Hepatocyte (in vitro differentiated cells): ENCODE measurements at regions not wholly inside any gene's neighbourhood (a gene's known extent, or its start where the extent isn't known, plus 50 kb on each side); places are given as distances from the start of the nearest gene placed in this dataset.
A peak's percentile ranks its signal among the peaks of the same experiment; 100 is the strongest.

Experiments used
- DNase-seq: peaks from one replicate; pipeline ENCODE4 v3.0.0-alpha.2; 2016; ENCODE audit warnings: low spot score
- H2AFZ ChIP-seq: fragments of 200-600 bp; sonication (generic); 2 replicates; pipeline ENCODE4 v1.6.0; 2016; ENCODE audit warnings: antibody characterized with exemption, mild to moderate bottlenecking
- H3K27ac ChIP-seq: fragments of 200-600 bp; sonication (generic); 2 replicates; pipeline ENCODE4 v1.5.1; 2016; ENCODE audit warnings: mild to moderate bottlenecking
- H3K27me3 ChIP-seq: fragments of 200-600 bp; sonication (generic); 2 replicates; pipeline ENCODE4 v1.6.1; 2016
- H3K36me3 ChIP-seq: fragments of 200-600 bp; sonication (generic); replicated peaks from 2 replicates; pipeline ENCODE4 v1.5.1; 2016; ENCODE audit warnings: low read depth; ENCODE audit not compliant: insufficient read depth
- H3K4me1 ChIP-seq: fragments of 200-600 bp; sonication (generic); 2 replicates; pipeline ENCODE4 v1.5.1; 2016; ENCODE audit warnings: mild to moderate bottlenecking, moderate library complexity; ENCODE audit not compliant: insufficient read depth
- H3K4me2 ChIP-seq: fragments of 200-600 bp; sonication (generic); 2 replicates; pipeline ENCODE4 v1.6.0; 2016
- H3K4me3 ChIP-seq: fragments of 200-600 bp; sonication (generic); 2 replicates; pipeline ENCODE4 v1.5.1; 2016; ENCODE audit warnings: mild to moderate bottlenecking
- H3K79me2 ChIP-seq: fragments of 200-600 bp; sonication (generic); 2 replicates; pipeline ENCODE4 v1.6.0; 2017; ENCODE audit warnings: mild to moderate bottlenecking
- H3K9me2 ChIP-seq: fragments of 200-600 bp; sonication (generic); replicated peaks from 2 replicates; pipeline ENCODE4 v1.6.0; 2017; ENCODE audit warnings: mild to moderate bottlenecking; ENCODE audit not compliant: insufficient read depth
- H3K9me3 ChIP-seq: fragments of 200-600 bp; sonication (generic); 2 replicates; pipeline ENCODE4 v1.5.1; 2016; ENCODE audit warnings: low read depth, mild to moderate bottlenecking
- H4K20me1 ChIP-seq: fragments of 200-600 bp; sonication (generic); 2 replicates; pipeline ENCODE4 v1.6.0; 2016; ENCODE audit warnings: mild to moderate bottlenecking; ENCODE audit not compliant: insufficient read depth, poor library complexity, severe bottlenecking
- EZH2 ChIP-seq: fragments of 200-600 bp; sonication (generic); IDR thresholded peaks from 2 replicates; pipeline ENCODE4 v1.6.1; 2016; ENCODE audit warnings: antibody characterized with exemption, mild to moderate bottlenecking, borderline replicate concordance
- EZH2phosphoT487 ChIP-seq: fragments of 200-600 bp; sonication (generic); IDR thresholded peaks from one replicate; pipeline ENCODE4 v1.6.1; 2018; ENCODE audit warnings: antibody characterized with exemption, mild to moderate bottlenecking, low read depth, moderate library complexity; ENCODE audit not compliant: unreplicated experiment, severe bottlenecking
- WGBS: methylation state at CpG from one replicate; pipeline ENCODE4 v1.1.6; 2016; ENCODE audit warnings: low lambda C conversion rate; ENCODE audit errors: missing lambda C conversion rate; 5-methylcytosine and 5-hydroxymethylcytosine counted together
- TF ChIP-seq, protein P1 (sequence below): fragments of 200-600 bp; sonication (generic); IDR thresholded peaks from 2 replicates; pipeline ENCODE4 v1.5.1; 2016; ENCODE audit warnings: antibody characterized with exemption, mild to moderate bottlenecking; ENCODE audit not compliant: poor library complexity

DNA sequence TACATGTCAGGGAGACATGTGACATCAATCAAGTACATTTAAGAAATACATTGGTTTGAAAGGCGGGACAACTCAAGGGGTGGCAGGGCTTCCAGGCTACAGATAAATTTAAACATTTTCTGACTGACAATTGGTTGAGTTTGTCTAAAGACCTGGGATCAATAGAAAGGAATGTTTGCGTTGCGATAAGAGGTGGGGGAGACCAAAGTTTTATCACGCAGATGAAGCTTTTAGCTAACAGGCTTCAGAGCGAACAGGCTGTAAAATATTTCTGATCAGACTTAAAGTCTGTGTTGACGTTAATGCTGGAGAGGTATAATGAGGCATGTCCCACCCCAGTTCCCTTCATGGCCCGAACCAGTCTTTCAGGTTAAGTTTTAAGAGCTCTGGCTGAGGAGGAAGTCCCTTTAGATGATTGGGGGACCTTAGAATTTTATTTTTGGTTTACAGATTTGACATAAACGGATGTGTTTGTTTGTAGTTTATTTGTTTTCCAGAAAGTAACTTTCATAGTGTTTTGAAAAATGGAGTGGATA is 346.7 kb upstream of the RASGEF1B start:
- H2AFZ ChIP-seq: no peak overlapping the region
- peak overlapping the region; percentile 60 for H3K27ac ChIP-seq
- no peak overlapping the region for H3K4me3 ChIP-seq
- peak; percentile 29 for DNase-seq
- H4K20me1 ChIP-seq: no peaks in the 10 kb centered on the region
- H3K79me2 ChIP-seq: no peaks in the 10 kb centered on the region
- H3K27me3 ChIP-seq: no peaks in the 10 kb centered on the region
- no peaks in the 10 kb centered on the region for H3K36me3 ChIP-seq
- TF ChIP-seq, protein P1, sequence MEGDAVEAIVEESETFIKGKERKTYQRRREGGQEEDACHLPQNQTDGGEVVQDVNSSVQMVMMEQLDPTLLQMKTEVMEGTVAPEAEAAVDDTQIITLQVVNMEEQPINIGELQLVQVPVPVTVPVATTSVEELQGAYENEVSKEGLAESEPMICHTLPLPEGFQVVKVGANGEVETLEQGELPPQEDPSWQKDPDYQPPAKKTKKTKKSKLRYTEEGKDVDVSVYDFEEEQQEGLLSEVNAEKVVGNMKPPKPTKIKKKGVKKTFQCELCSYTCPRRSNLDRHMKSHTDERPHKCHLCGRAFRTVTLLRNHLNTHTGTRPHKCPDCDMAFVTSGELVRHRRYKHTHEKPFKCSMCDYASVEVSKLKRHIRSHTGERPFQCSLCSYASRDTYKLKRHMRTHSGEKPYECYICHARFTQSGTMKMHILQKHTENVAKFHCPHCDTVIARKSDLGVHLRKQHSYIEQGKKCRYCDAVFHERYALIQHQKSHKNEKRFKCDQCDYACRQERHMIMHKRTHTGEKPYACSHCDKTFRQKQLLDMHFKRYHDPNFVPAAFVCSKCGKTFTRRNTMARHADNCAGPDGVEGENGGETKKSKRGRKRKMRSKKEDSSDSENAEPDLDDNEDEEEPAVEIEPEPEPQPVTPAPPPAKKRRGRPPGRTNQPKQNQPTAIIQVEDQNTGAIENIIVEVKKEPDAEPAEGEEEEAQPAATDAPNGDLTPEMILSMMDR: no peak
- TF ChIP-seq EZH2: no peak
- no peak for TF ChIP-seq EZH2phosphoT487
- H3K9me2 ChIP-seq: no peaks in the 10 kb centered on the region
- peak overlapping the region; percentile 51 for H3K4me2 ChIP-seq
- H3K9me3 ChIP-seq: no peaks in the 10 kb centered on the region
- H3K4me1 ChIP-seq: peaks cover 11% of the 10 kb centered on the region
- WGBS: 34% methylated on average over 8 of the region's 8 CpGs

DNA sequence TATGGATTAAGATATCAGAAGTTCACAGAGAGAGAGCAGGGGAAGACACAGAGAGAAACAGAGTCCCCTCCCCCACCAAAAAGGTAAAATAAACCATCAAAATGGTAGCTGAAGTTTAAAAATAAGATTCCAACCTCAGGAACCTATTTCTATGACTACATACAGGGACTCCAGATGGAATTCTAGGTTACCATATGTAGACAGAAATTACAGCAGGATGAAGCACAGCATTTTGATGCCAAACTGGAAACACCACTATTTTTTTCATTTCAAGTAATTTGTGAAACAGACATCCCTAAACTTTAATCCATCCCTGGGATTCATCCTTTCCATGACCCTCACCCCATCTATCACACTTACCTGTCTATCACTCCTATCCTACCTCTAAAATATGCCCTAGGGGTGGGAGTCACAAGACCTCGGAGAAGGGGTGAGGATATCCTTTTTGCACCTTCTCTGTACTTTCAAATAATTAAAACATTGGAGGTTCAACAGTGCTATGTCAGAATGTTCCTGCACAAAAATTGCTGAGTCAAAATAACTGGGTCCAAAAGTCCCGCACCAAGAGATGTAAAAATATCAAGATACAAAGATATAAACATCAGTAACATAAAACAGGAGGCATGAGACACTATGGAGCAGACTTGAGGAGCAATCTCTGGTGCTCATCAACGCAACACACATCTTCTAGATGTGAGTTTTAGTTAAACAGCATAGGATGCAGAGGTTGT is 344.5 kb upstream of the RASGEF1B start:
- Histone ChIP-seq H3K9me2 (no peaks in the 10 kb centered on the region), H3K9me3 (no peaks in the 10 kb centered on the region), H3K79me2 (no peaks in the 10 kb centered on the region), H3K4me1 (peaks cover 19% of the 10 kb centered on the region), H4K20me1 (no peaks in the 10 kb centered on the region), H3K36me3 (no peaks in the 10 kb centered on the region), H2AFZ (no peak overlapping the region), H3K27me3 (no peaks in the 10 kb centered on the region), H3K4me3 (no peak overlapping the region), H3K4me2 (no peak overlapping the region), H3K27ac (no peak overlapping the region)
- DNase-seq: no peak
- WGBS: 86% methylated on average over 3 of the region's 3 CpGs
- TF ChIP-seq, protein P1: no peak
- TF ChIP-seq EZH2phosphoT487 (no peak), EZH2 (no peak)

DNA sequence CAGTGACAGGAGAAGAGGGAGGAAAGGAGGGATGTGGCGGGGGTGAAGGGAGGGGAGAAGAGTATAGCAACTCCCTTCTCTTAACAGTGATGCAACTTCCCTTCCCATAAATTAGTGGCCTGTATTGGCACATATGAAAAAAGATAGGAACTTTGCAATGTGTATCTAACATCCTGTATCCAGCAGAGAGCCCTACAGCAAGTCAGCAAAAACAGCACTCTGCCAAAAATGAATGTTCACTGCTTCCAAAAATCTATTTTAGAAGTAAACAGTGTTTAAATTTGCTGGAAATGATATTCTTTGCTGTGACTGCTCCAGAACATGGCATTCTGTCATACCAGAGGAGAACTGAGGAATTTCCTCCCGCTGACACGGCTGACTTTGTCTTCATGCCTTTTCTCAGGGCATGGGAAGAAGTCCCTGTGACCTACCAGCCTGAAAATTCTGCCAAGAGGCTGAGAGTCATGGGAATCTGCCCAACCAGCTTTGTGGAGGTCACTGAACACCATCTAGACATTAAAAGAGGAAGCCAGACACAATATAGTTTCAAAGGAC is 343.4 kb upstream of the RASGEF1B start:
- Histone ChIP-seq H3K27me3 (no peaks in the 10 kb centered on the region), H3K79me2 (no peaks in the 10 kb centered on the region), H3K4me3 (no peak overlapping the region), H3K27ac (peak overlapping the region; percentile 40), H3K36me3 (no peaks in the 10 kb centered on the region), H3K4me2 (no peak overlapping the region), H2AFZ (no peak overlapping the region), H3K9me2 (no peaks in the 10 kb centered on the region), H4K20me1 (no peaks in the 10 kb centered on the region), H3K4me1 (peaks cover 19% of the 10 kb centered on the region), H3K9me3 (no peaks in the 10 kb centered on the region)
- WGBS: 95% methylated on average over 3 of the region's 3 CpGs
- no peak for DNase-seq
- TF ChIP-seq, protein P1: no peak
- TF ChIP-seq EZH2phosphoT487 (no peak), EZH2 (no peak)
